Esophagus muscularis mucosa (tissue), 4 donors: ENCODE measurements at regions not wholly inside any gene's neighbourhood (a gene's known extent, or its start where the extent isn't known, plus 50 kb on each side); places are given as distances from the start of the nearest gene placed in this dataset.

ENCODE experiments used
- EP300 ChIP-seq: sonication (generic); formaldehyde crosslinking; IDR thresholded peaks from one replicate; pipeline ENCODE4 v1.6.1; 2017; ENCODE audit warnings: antibody characterized with exemption
- POLR2AphosphoS5 ChIP-seq, 2 donors: sonication (generic); formaldehyde crosslinking; IDR thresholded peaks; one replicate each; pipeline ENCODE4 v1.6.1; 2017; ENCODE audit warnings: antibody characterized with exemption in 2 of 2
- TF ChIP-seq, protein P1 (sequence below), 3 experiments: fragments of 200-600 bp in 2 of 3; fragments of 450-650 bp in 1 of 3; sonication (generic) in 2 of 3; IDR thresholded peaks; one replicate each; pipeline ENCODE4 v1.5.1; 2017 to 2019; ENCODE audit warnings: antibody characterized with exemption in 3 of 3, mild to moderate bottlenecking in 2 of 3, moderate library complexity in 1 of 3

DNA sequence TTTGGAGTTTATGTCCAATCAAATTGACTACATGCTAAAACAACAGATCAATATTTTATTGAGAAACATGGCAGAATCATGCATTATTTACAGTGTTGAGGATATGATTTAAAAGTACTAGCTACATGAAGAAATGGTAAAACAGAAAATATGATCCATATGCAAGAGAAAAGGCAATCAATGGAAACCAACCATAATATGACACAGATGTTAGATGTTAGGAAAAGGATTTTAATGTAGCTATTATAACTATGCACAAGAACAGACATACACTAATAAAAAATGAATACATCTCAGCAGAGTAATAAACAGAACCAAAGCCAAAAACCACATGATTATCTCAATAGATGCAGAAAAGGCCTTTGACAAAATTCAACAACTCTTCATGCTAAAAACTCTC lies 166.2 kb upstream of the CACNA2D1 start:
- TF ChIP-seq EP300, result no peak
- TF ChIP-seq POLR2AphosphoS5 (IDR thresholded peaks at IDR 0.05), result no peak
- TF ChIP-seq, protein P1, sequence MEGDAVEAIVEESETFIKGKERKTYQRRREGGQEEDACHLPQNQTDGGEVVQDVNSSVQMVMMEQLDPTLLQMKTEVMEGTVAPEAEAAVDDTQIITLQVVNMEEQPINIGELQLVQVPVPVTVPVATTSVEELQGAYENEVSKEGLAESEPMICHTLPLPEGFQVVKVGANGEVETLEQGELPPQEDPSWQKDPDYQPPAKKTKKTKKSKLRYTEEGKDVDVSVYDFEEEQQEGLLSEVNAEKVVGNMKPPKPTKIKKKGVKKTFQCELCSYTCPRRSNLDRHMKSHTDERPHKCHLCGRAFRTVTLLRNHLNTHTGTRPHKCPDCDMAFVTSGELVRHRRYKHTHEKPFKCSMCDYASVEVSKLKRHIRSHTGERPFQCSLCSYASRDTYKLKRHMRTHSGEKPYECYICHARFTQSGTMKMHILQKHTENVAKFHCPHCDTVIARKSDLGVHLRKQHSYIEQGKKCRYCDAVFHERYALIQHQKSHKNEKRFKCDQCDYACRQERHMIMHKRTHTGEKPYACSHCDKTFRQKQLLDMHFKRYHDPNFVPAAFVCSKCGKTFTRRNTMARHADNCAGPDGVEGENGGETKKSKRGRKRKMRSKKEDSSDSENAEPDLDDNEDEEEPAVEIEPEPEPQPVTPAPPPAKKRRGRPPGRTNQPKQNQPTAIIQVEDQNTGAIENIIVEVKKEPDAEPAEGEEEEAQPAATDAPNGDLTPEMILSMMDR (IDR thresholded peaks at IDR 0.05), result no peak
